ENCODE measurements at regions not wholly inside any gene's neighbourhood (a gene's known extent, or its start where the extent isn't known, plus 50 kb on each side); places are given as distances from the start of the nearest gene placed in this dataset.
A peak's percentile ranks its signal among the peaks of the same experiment; 100 is the strongest.

- peaks cover 16 to 37% of the 10 kb centered on the region in 2 donors for H3K4me1 Mint-ChIP-seq (ENCODE audit: low read depth in 2 of 2)
- no peak overlapping the region for H3K4me3 Mint-ChIP-seq
- H3K9me3 Mint-ChIP-seq = peaks cover 2% of the 10 kb centered on the region
- no peak overlapping the region for H3K27ac Mint-ChIP-seq
- ATAC-seq (no peak), DNase-seq (ENCODE audit: low spot score) (no peak)
- H3K36me3 Mint-ChIP-seq = no peaks in the 10 kb centered on the region
- H3K27me3 Mint-ChIP-seq = peaks cover 32 to 52% of the 10 kb centered on the region in 2 donors
Measured at GRCh38 chr7:112395411-112395810, 54.8 kb upstream of the IFRD1 start.

- Mint-ChIP-seq H3K4me3 (no peak overlapping the region), H3K4me1 (ENCODE audit: low read depth in 2 of 2) (peaks cover 16 to 34% of the 10 kb centered on the region in 2 donors)
- no peak for ATAC-seq
Measured at GRCh38 chr7:112395893-112396292, 54.4 kb upstream of the IFRD1 start.

GRCh38 chr7:112398534-112398933 lies 51.7 kb upstream of the IFRD1 start:
- no peaks in the 10 kb centered on the region for H3K9me3 Mint-ChIP-seq
- peaks cover 7 to 19% of the 10 kb centered on the region in 2 donors for H3K4me1 Mint-ChIP-seq (ENCODE audit: low read depth in 2 of 2)
- DNase-seq (ENCODE audit: low spot score) = no peak
- peaks cover 28 to 65% of the 10 kb centered on the region in 2 donors for H3K27me3 Mint-ChIP-seq
- no peak overlapping the region for H3K4me3 Mint-ChIP-seq
- no peaks in the 10 kb centered on the region for H3K36me3 Mint-ChIP-seq
- ATAC-seq = peak; percentile 36 to 54
- no peak overlapping the region for H3K27ac Mint-ChIP-seq

More at GRCh38 chr7:112395893-112396292, 54.4 kb upstream of the IFRD1 start:
- H3K9me3 Mint-ChIP-seq = peaks cover 2% of the 10 kb centered on the region
- no peak overlapping the region for H3K27ac Mint-ChIP-seq
- peaks cover 32 to 52% of the 10 kb centered on the region in 2 donors for H3K27me3 Mint-ChIP-seq
- no peaks in the 10 kb centered on the region for H3K36me3 Mint-ChIP-seq
- no peak for DNase-seq (ENCODE audit: low spot score)

DNA sequence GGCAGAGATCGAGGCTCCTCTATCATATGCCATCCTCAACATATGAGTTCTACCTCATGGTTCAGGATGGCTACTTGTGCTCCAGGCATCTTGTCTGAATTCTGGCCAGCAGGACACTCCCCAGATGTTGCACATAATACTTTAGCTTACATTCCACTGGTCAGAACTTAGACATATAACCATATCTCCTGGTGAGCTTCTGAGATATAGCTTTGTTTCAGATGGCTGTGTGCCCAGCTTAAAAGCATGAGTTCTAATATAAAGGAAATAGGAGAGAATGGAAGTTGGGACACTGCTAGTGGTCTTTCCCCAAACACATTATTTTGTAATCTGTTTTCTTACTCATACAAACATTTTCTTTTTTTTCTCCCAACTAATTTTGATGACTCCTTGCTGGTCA lies 50.8 kb upstream of the IFRD1 start:
- Mint-ChIP-seq H3K4me3 (no peak overlapping the region), H3K27ac (no peak overlapping the region), H3K27me3 (peaks cover 23 to 55% of the 10 kb centered on the region in 2 donors), H3K9me3 (no peaks in the 10 kb centered on the region), H3K4me1 (ENCODE audit: low read depth in 2 of 2) (peaks cover 7 to 11% of the 10 kb centered on the region in 2 donors), H3K36me3 (no peaks in the 10 kb centered on the region)
- no peak for DNase-seq (ENCODE audit: low spot score)
- no peak for ATAC-seq

- DNase-seq (ENCODE audit: low spot score) = no peak
- Mint-ChIP-seq H3K27ac (no peak overlapping the region), H3K36me3 (no peaks in the 10 kb centered on the region), H3K4me3 (no peak overlapping the region), H3K9me3 (no peaks in the 10 kb centered on the region), H3K4me1 (ENCODE audit: low read depth in 2 of 2) (peaks cover 7 to 11% of the 10 kb centered on the region in 2 donors), H3K27me3 (peaks cover 25 to 55% of the 10 kb centered on the region in 2 donors)
- no peak for ATAC-seq
Measured at GRCh38 chr7:112400141-112400540, 50.1 kb upstream of the IFRD1 start.
